GM12878 (cell line): ENCODE measurements at regions not wholly inside any gene's neighbourhood (a gene's known extent, or its start where the extent isn't known, plus 50 kb on each side); places are given as distances from the start of the nearest gene placed in this dataset.
"Not testable (repeated sequence)": the region's sequence is repeated elsewhere in the genome, so short reads cannot be mapped to it uniquely, and the experiment has no call there.

Experiments
- ATAC-seq: fragments of 200-7000 bp; cut with Tn5 transposase; 3 replicates; pipeline ENCODE4 v1.9.1; 2020; ENCODE audit warnings: mild to moderate bottlenecking, moderate library complexity
- BruUV-seq: library from RNA; stranded (reverse); fragments of 400-500 nt; replicated peaks from 2 replicates; lab custom pipeline; 2021; lab: Mats Ljungman, UMichigan
- CTCF ChIA-PET: fragments of 300-600 bp; sonication (Branson Sonifier 250); formaldehyde crosslinking; extraction: SDS; loops from one replicate; lab custom pipeline; 2021; ENCODE audit warnings: inconsistent platforms; lab: Yijun Ruan, JAX
- POLR2A ChIA-PET: fragments of 350-600 bp; formaldehyde crosslinking; extraction: SDS; loops from one replicate; lab custom pipeline; 2021; ENCODE audit warnings: inconsistent platforms; lab: Charles Lee
- RAD21 ChIA-PET: fragments of 300-600 bp; sonication (Branson Sonifier 250); formaldehyde crosslinking; loops from one replicate; lab custom pipeline; 2023; ENCODE audit warnings: antibody characterized with exemption; ENCODE audit not compliant: unreplicated experiment; lab: Charles Lee
- SMC1A ChIA-PET: fragments of 300-600 bp; sonication (Branson Sonifier 250); formaldehyde crosslinking; loops from one replicate; lab custom pipeline; 2023; ENCODE audit not compliant: unreplicated experiment, uncharacterized antibody; lab: Charles Lee
- DNase-seq: peaks from one replicate; pipeline ENCODE4 v3.0.0-alpha.2; 2011; ENCODE audit warnings: low read depth, low spot score
- FAIRE-seq: peaks from 3 replicates; lab custom pipeline; 2011; peaks lifted over from hg19 to GRCh38; lab: Jason Lieb, UNC
- H2AFZ ChIP-seq: 2 replicates; pipeline ENCODE4 v1.6.0; 2011; ENCODE audit warnings: low read depth, low read length, control low read depth; ENCODE audit not compliant: control insufficient read depth
- H3K27ac ChIP-seq: 2 replicates; pipeline ENCODE4 v1.5.1; 2011; ENCODE audit warnings: control low read depth; ENCODE audit not compliant: control insufficient read depth, insufficient read depth
- H3K27me3 ChIP-seq, 2 experiments: replicated peaks in 1 of 2; 2 replicates each; pipeline versions ENCODE4 v1.6.0 to v1.6.1; 2011; ENCODE audit warnings: low read length in 1 of 2; ENCODE audit not compliant: control insufficient read depth in 2 of 2, insufficient read depth in 2 of 2
- H3K36me3 ChIP-seq, 2 experiments: 2 replicates each; pipeline ENCODE4 v1.5.1; 2011; ENCODE audit warnings: low read length in 1 of 2; ENCODE audit not compliant: control insufficient read depth in 2 of 2, insufficient read depth in 2 of 2
- H3K4me1 ChIP-seq: 2 replicates; pipeline ENCODE4 v1.6.1; 2011; ENCODE audit warnings: mild to moderate bottlenecking, low read length, moderate library complexity, mixed read lengths; ENCODE audit not compliant: control insufficient read depth, insufficient read depth
- H3K4me2 ChIP-seq: 2 replicates; pipeline ENCODE4 v1.6.0; 2011; ENCODE audit warnings: control low read depth; ENCODE audit not compliant: control insufficient read depth, insufficient read depth
- H3K4me3 ChIP-seq: fragments of 200-600 bp; sonication (generic); 2 replicates; pipeline ENCODE4 v1.5.1; 2016
- H3K79me2 ChIP-seq: 2 replicates; pipeline ENCODE4 v1.6.0; 2011; ENCODE audit warnings: low read length; ENCODE audit not compliant: control insufficient read depth, insufficient read depth
- H3K9ac ChIP-seq: 2 replicates; pipeline ENCODE4 v1.8.0; 2011; ENCODE audit warnings: low read length, control low read depth, mixed read lengths; ENCODE audit not compliant: control insufficient read depth, insufficient read depth
- H3K9me3 ChIP-seq: replicated peaks from 3 replicates; pipeline ENCODE4 v1.5.1; 2011; ENCODE audit warnings: mild to moderate bottlenecking, low read length; ENCODE audit not compliant: control insufficient read depth, insufficient read depth
- H4K20me1 ChIP-seq: 2 replicates; pipeline ENCODE4 v1.6.0; 2011; ENCODE audit not compliant: control insufficient read depth, insufficient read depth
- GATAD2B ChIP-seq: fragments of 450-650 bp; conservative IDR thresholded peaks from 2 replicates; pipeline ENCODE4 v1.6.1; 2017; ENCODE audit warnings: low read depth, mild to moderate bottlenecking, moderate library complexity
- JUND ChIP-seq: IDR thresholded peaks from 2 replicates; pipeline ENCODE4 v1.6.1; 2012; ENCODE audit warnings: low read depth, mild to moderate bottlenecking, low read length, improper control_type of control experiment, moderate library complexity
- NRF1 ChIP-seq: conservative IDR thresholded peaks from 2 replicates; pipeline ENCODE4 v1.6.1; 2011; ENCODE audit warnings: mild to moderate bottlenecking, low read depth, low read length, improper control_type of control experiment
- RAD21 ChIP-seq: IDR thresholded peaks from 2 replicates; pipeline ENCODE4 v1.6.1; 2011; ENCODE audit warnings: mild to moderate bottlenecking, low read depth, low read length, moderate library complexity; ENCODE audit not compliant: insufficient read depth
- STAT1 ChIP-seq: fragments of 450-650 bp; conservative IDR thresholded peaks from 2 replicates; pipeline ENCODE4 v1.6.1; 2014; ENCODE audit warnings: antibody characterized with exemption, mild to moderate bottlenecking
- WGBS: methylation state at CpG from one replicate; pipeline ENCODE4 v1.1.6; 2016; ENCODE audit warnings: low lambda C conversion rate; ENCODE audit not compliant: insufficient replicate concordance, insufficient coverage; ENCODE audit errors: missing lambda C conversion rate; 5-methylcytosine and 5-hydroxymethylcytosine counted together
- in situ Hi-C: fragments of 300-500 bp; cut with MboI; formaldehyde crosslinking; loops from 9 replicates; pipeline ENCODE4 v1.14.3; 2018; ENCODE audit warnings: mixed read lengths
- intact Hi-C: fragments of 100-400 bp; cut with micrococcal nuclease; formaldehyde crosslinking; loops from one replicate; pipeline ENCODE4 v1.14.2; 2022; ENCODE audit not compliant: unreplicated experiment
- TF ChIP-seq, protein P1 (sequence below): IDR thresholded peaks from 2 replicates; pipeline ENCODE4 v1.6.1; 2012; ENCODE audit warnings: improper control_type of control experiment, low read depth, low read length; ENCODE audit not compliant: insufficient replicate concordance

DNA sequence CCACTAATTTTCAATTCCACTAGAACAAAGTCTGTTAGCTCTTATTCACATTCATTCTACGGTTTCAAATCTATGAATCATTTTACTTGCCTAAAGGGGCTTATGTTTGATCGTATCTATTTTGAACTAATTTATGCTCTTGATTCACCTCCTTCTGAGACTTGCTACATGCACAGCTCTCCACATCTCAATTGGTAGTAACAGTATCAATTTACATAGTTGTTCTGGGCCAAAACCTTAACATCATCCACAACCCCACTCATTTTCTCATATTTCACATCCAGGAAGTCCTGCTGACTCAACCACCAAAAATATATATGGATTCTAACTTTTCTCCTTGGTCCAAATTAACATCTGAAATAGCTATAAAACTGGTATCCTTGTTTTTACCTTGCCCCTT, 208.6 kb downstream of the RASSF9 start (continued):
- TF ChIP-seq JUND, result no peak
- TF ChIP-seq, protein P1, sequence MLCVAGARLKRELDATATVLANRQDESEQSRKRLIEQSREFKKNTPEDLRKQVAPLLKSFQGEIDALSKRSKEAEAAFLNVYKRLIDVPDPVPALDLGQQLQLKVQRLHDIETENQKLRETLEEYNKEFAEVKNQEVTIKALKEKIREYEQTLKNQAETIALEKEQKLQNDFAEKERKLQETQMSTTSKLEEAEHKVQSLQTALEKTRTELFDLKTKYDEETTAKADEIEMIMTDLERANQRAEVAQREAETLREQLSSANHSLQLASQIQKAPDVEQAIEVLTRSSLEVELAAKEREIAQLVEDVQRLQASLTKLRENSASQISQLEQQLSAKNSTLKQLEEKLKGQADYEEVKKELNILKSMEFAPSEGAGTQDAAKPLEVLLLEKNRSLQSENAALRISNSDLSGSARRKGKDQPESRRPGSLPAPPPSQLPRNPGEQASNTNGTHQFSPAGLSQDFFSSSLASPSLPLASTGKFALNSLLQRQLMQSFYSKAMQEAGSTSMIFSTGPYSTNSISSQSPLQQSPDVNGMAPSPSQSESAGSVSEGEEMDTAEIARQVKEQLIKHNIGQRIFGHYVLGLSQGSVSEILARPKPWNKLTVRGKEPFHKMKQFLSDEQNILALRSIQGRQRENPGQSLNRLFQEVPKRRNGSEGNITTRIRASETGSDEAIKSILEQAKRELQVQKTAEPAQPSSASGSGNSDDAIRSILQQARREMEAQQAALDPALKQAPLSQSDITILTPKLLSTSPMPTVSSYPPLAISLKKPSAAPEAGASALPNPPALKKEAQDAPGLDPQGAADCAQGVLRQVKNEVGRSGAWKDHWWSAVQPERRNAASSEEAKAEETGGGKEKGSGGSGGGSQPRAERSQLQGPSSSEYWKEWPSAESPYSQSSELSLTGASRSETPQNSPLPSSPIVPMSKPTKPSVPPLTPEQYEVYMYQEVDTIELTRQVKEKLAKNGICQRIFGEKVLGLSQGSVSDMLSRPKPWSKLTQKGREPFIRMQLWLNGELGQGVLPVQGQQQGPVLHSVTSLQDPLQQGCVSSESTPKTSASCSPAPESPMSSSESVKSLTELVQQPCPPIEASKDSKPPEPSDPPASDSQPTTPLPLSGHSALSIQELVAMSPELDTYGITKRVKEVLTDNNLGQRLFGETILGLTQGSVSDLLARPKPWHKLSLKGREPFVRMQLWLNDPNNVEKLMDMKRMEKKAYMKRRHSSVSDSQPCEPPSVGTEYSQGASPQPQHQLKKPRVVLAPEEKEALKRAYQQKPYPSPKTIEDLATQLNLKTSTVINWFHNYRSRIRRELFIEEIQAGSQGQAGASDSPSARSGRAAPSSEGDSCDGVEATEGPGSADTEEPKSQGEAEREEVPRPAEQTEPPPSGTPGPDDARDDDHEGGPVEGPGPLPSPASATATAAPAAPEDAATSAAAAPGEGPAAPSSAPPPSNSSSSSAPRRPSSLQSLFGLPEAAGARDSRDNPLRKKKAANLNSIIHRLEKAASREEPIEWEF, result no peak
- TF ChIP-seq NRF1, result no peak
- no peak for TF ChIP-seq STAT1
- TF ChIP-seq RAD21, result no peak
- TF ChIP-seq GATAD2B, result no peak

DNA sequence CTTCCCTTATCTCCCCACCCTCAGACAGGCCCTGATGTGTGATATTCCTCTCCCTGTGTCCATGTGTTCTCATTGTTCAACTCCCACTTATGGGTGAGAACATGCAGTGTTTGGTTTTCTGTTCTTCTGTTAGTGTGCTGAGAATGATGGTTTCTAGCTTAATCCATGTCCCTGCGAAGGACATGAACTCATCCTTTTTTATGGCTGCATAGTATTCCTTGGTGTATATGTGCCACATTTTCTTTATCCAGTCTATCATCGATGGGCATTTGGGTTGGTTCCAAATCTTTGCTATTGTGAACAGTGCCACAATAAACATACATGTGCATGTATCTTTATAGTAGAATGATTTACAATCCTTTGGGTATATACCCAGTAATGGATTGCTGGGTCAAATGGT, 207.6 kb downstream of the RASSF9 start:
- H3K4me1 ChIP-seq, H3K79me2 ChIP-seq, H3K27ac ChIP-seq, H3K27me3 ChIP-seq, CTCF ChIA-PET, DNase-seq, H3K36me3 ChIP-seq, H3K4me2 ChIP-seq, H4K20me1 ChIP-seq, RAD21 ChIA-PET, POLR2A ChIA-PET, BruUV-seq, H3K9ac ChIP-seq, H2AFZ ChIP-seq, H3K4me3 ChIP-seq, H3K9me3 ChIP-seq, FAIRE-seq, in situ Hi-C loops, ATAC-seq, intact Hi-C loops: not testable (repeated sequence)
- SMC1A ChIA-PET, result interaction anchor here (2.1 kb wide), 1 partner anchor 13 kb away, joined by 5 read pairs; no protein-coding TSS in a partner anchor
- 43% methylated on average over 2 of the region's 2 CpGs for WGBS
